GM23338 (cell line): ENCODE measurements at regions not wholly inside any gene's neighbourhood (a gene's known extent, or its start where the extent isn't known, plus 50 kb on each side); places are given as distances from the start of the nearest gene placed in this dataset.
A peak's percentile ranks its signal among the peaks of the same experiment; 100 is the strongest.

Experiments
- ATAC-seq: fragments of 200-7000 bp; cut with Tn5 transposase; 3 replicates; pipeline ENCODE4 v1.9.1; 2020
- DNase-seq: peaks from one replicate; pipeline ENCODE4 v3.0.0-alpha.2; 2015; ENCODE audit warnings: low spot score
- H2AFZ ChIP-seq: fragments of 200-600 bp; sonication (generic); 2 replicates; pipeline ENCODE4 v1.8.0; 2016; ENCODE audit warnings: antibody characterized with exemption, mild to moderate bottlenecking, moderate library complexity
- H3F3A ChIP-seq: fragments of 200-600 bp; sonication (generic); replicated peaks from 2 replicates; pipeline ENCODE4 v1.8.0; 2017; ENCODE audit warnings: antibody characterized with exemption, mixed run types, low read depth
- H3K27ac ChIP-seq: fragments of 200-600 bp; sonication (generic); 2 replicates; pipeline ENCODE4 v1.6.1; 2016; ENCODE audit warnings: low read depth
- H3K27me3 ChIP-seq: fragments of 200-600 bp; sonication (generic); 2 replicates; pipeline ENCODE4 v1.8.0; 2016; ENCODE audit warnings: mild to moderate bottlenecking, mixed run types, moderate library complexity; ENCODE audit not compliant: insufficient read depth
- H3K36me3 ChIP-seq: fragments of 200-600 bp; sonication (generic); 2 replicates; pipeline ENCODE4 v1.8.0; 2016; ENCODE audit warnings: mild to moderate bottlenecking; ENCODE audit not compliant: insufficient read depth
- H3K4me1 ChIP-seq: fragments of 200-600 bp; sonication (generic); 2 replicates; pipeline ENCODE4 v1.8.0; 2016; ENCODE audit warnings: mild to moderate bottlenecking, moderate library complexity; ENCODE audit not compliant: insufficient read depth
- H3K4me2 ChIP-seq: fragments of 200-600 bp; sonication (generic); 2 replicates; pipeline ENCODE4 v1.7.1; 2017; ENCODE audit warnings: mixed run types
- H3K4me3 ChIP-seq: fragments of 200-600 bp; sonication (generic); 2 replicates; pipeline ENCODE4 v1.6.1; 2016; ENCODE audit warnings: mixed run types
- H3K79me2 ChIP-seq: fragments of 200-600 bp; sonication (generic); replicated peaks from 2 replicates; pipeline ENCODE4 v1.8.0; 2017; ENCODE audit warnings: mild to moderate bottlenecking; ENCODE audit not compliant: insufficient read depth
- H3K9me2 ChIP-seq: fragments of 200-600 bp; sonication (generic); 2 replicates; pipeline ENCODE4 v1.8.0; 2017; ENCODE audit not compliant: insufficient read depth
- H4K20me1 ChIP-seq: fragments of 200-600 bp; sonication (generic); replicated peaks from 2 replicates; pipeline ENCODE4 v1.8.0; 2017; ENCODE audit warnings: mild to moderate bottlenecking; ENCODE audit not compliant: insufficient read depth
- H3K27ac Mint-ChIP-seq: 2 replicates; pipeline ENCODE4 v1.8.0; 2020; ENCODE audit warnings: inconsistent platforms, mild to moderate bottlenecking, moderate library complexity, mixed read lengths
- H3K27me3 Mint-ChIP-seq: 3 replicates; pipeline ENCODE4 v1.8.0; 2022; ENCODE audit warnings: low read depth, mild to moderate bottlenecking, moderate library complexity, mixed read lengths, inconsistent platforms; ENCODE audit not compliant: insufficient read depth, poor library complexity
- H3K36me3 Mint-ChIP-seq: 3 replicates; pipeline ENCODE4 v1.8.0; 2021; ENCODE audit warnings: low read depth, mild to moderate bottlenecking, inconsistent platforms, moderate library complexity, mixed read lengths
- H3K4me1 Mint-ChIP-seq: 3 replicates; pipeline ENCODE4 v1.8.0; 2020; ENCODE audit warnings: mild to moderate bottlenecking, inconsistent platforms, mixed read lengths
- H3K4me3 Mint-ChIP-seq: 3 replicates; pipeline ENCODE4 v1.8.0; 2021; ENCODE audit warnings: moderate library complexity, mild to moderate bottlenecking, inconsistent platforms, mixed read lengths
- H3K9me3 Mint-ChIP-seq: 3 replicates; pipeline ENCODE4 v1.8.0; 2020; ENCODE audit warnings: moderate library complexity, mild to moderate bottlenecking, inconsistent platforms, mixed read lengths
- CREB1 ChIP-seq: fragments of 250-450 bp; sonication (Bioruptor Pico); IDR thresholded peaks from 2 replicates; pipeline ENCODE4 v1.5.0; 2020; ENCODE audit warnings: low read depth, mild to moderate bottlenecking, moderate library complexity
- CTCF ChIP-seq, 2 experiments: fragments of 200-600 bp in 1 of 2; sonication (generic) in 1 of 2; conservative IDR thresholded peaks; 2 replicates each; pipeline versions ENCODE4 v1.5.1 to v1.6.1; 2016 to 2017; ENCODE audit warnings: antibody characterized with exemption in 2 of 2, low read depth in 2 of 2, mild to moderate bottlenecking in 2 of 2, moderate library complexity in 1 of 2
- ETS1 ChIP-seq: IDR thresholded peaks from 2 replicates; pipeline ENCODE4 v1.6.1; 2016; ENCODE audit warnings: antibody characterized with exemption
- EZH2 ChIP-seq: fragments of 200-600 bp; sonication (generic); IDR thresholded peaks from one replicate; pipeline ENCODE4 v1.8.0; 2017; ENCODE audit warnings: antibody characterized with exemption, mild to moderate bottlenecking, low read depth; ENCODE audit not compliant: unreplicated experiment
- EZH2phosphoT487 ChIP-seq: fragments of 200-600 bp; sonication (generic); IDR thresholded peaks from one replicate; pipeline ENCODE4 v1.8.1; 2018; ENCODE audit warnings: antibody characterized with exemption; ENCODE audit not compliant: unreplicated experiment
- JUNB ChIP-seq: IDR thresholded peaks from one replicate; pipeline ENCODE4 v1.6.1; 2016; ENCODE audit warnings: antibody characterized with exemption; ENCODE audit not compliant: unreplicated experiment
- NANOG ChIP-seq: IDR thresholded peaks from 2 replicates; pipeline ENCODE4 v1.6.1; 2016; ENCODE audit warnings: antibody characterized with exemption, borderline replicate concordance
- POLR2AphosphoS5 ChIP-seq: IDR thresholded peaks from 2 replicates; pipeline ENCODE4 v1.6.1; 2016; ENCODE audit warnings: antibody characterized with exemption, low read depth
- STAT1 ChIP-seq: IDR thresholded peaks from one replicate; pipeline ENCODE4 v1.6.1; 2016; ENCODE audit warnings: antibody characterized with exemption; ENCODE audit not compliant: unreplicated experiment
- ZNF114 ChIP-seq: fragments of 250-450 bp; sonication (Bioruptor Pico); IDR thresholded peaks from 2 replicates; pipeline ENCODE4 v1.5.0; 2020; ENCODE audit warnings: mild to moderate bottlenecking, moderate library complexity
- ZNF331 ChIP-seq: fragments of 250-450 bp; sonication (Bioruptor Pico); IDR thresholded peaks from 2 replicates; pipeline ENCODE4 v1.5.0; 2020; ENCODE audit warnings: low read depth, mild to moderate bottlenecking, moderate library complexity

GRCh38 chr2:59276917-59277316, 1035.8 kb upstream of the FANCL start (continued):
- no peak for TF ChIP-seq CTCF (conservative IDR thresholded peaks at IDR 0.05; ENCODE audit: low read depth in 2 of 2)
- no peak for TF ChIP-seq EZH2
- TF ChIP-seq JUNB = no peak

- no peak overlapping the region for H3K4me2 ChIP-seq
- H3K36me3 Mint-ChIP-seq = no peaks in the 10 kb centered on the region
- H3K9me2 ChIP-seq = no peaks in the 10 kb centered on the region
- no peak overlapping the region for H3K27ac ChIP-seq
- no peak overlapping the region for H3K4me3 ChIP-seq
- H3K27me3 Mint-ChIP-seq = no peaks in the 10 kb centered on the region
- H4K20me1 ChIP-seq = no peaks in the 10 kb centered on the region
- no peaks in the 10 kb centered on the region for H3F3A ChIP-seq
- H2AFZ ChIP-seq = no peak overlapping the region
- TF ChIP-seq ETS1 = no peak
- peak; percentile 74 to 91 for TF ChIP-seq CTCF (conservative IDR thresholded peaks at IDR 0.05; ENCODE audit: low read depth in 2 of 2)
- ATAC-seq (peak; percentile 84), DNase-seq (peak; percentile 62)
- H3K36me3 ChIP-seq = no peaks in the 10 kb centered on the region
- H3K4me1 Mint-ChIP-seq = no peaks in the 10 kb centered on the region
- no peaks in the 10 kb centered on the region for H3K4me1 ChIP-seq
- no peak overlapping the region for H3K27ac Mint-ChIP-seq
- no peak overlapping the region for H3K4me3 Mint-ChIP-seq
- no peaks in the 10 kb centered on the region for H3K79me2 ChIP-seq
- H3K9me3 Mint-ChIP-seq = no peaks in the 10 kb centered on the region
- H3K27me3 ChIP-seq = no peaks in the 10 kb centered on the region
Observed at GRCh38 chr2:59276033-59276432, 1034.9 kb upstream of the FANCL start.

- H3K27me3 Mint-ChIP-seq = no peaks in the 10 kb centered on the region
- Histone ChIP-seq H3K9me2 (no peaks in the 10 kb centered on the region; the same call in 1 of the 2 replicates), H3K4me3 (no peak overlapping the region), H3K36me3 (no peaks in the 10 kb centered on the region), H2AFZ (no peak overlapping the region), H4K20me1 (no peaks in the 10 kb centered on the region), H3K27ac (no peak overlapping the region), H3F3A (no peaks in the 10 kb centered on the region), H3K27me3 (no peaks in the 10 kb centered on the region), H3K79me2 (no peaks in the 10 kb centered on the region), H3K4me1 (no peaks in the 10 kb centered on the region), H3K4me2 (no peak overlapping the region)
- no peaks in the 10 kb centered on the region for H3K36me3 Mint-ChIP-seq
- no peak for ATAC-seq
- DNase-seq = no peak
- H3K4me1 Mint-ChIP-seq = peaks cover 8% of the 10 kb centered on the region; the same call in 2 of the 3 replicates
- H3K9me3 Mint-ChIP-seq = no peaks in the 10 kb centered on the region
- H3K27ac Mint-ChIP-seq = no peak overlapping the region
- no peak overlapping the region for H3K4me3 Mint-ChIP-seq
- no peak for TF ChIP-seq JUNB
- no peak for TF ChIP-seq NANOG
- no peak for TF ChIP-seq EZH2phosphoT487
- no peak for TF ChIP-seq ZNF331 (CRISPR knock-in tag)
- no peak for TF ChIP-seq STAT1
- no peak for TF ChIP-seq ZNF114 (CRISPR knock-in tag)
- TF ChIP-seq CTCF (conservative IDR thresholded peaks at IDR 0.05; ENCODE audit: low read depth in 2 of 2) = no peak
- TF ChIP-seq CREB1 = no peak
- TF ChIP-seq POLR2AphosphoS5 = no peak
- no peak for TF ChIP-seq EZH2
- no peak for TF ChIP-seq ETS1
Observed at GRCh38 chr2:59266453-59266852, 1025.3 kb upstream of the FANCL start.
